HG03097 (cell line): ENCODE measurements at regions not wholly inside any gene's neighbourhood (a gene's known extent, or its start where the extent isn't known, plus 50 kb on each side); places are given as distances from the start of the nearest gene placed in this dataset.
A peak's percentile ranks its signal among the peaks of the same experiment; 100 is the strongest.

Experiments used
- ATAC-seq: cut with Tn5 transposase; IDR thresholded peaks from one replicate; pipeline ENCODE4 v1.9.1; 2021; ENCODE audit not compliant: unreplicated experiment, low FRiP score

DNA sequence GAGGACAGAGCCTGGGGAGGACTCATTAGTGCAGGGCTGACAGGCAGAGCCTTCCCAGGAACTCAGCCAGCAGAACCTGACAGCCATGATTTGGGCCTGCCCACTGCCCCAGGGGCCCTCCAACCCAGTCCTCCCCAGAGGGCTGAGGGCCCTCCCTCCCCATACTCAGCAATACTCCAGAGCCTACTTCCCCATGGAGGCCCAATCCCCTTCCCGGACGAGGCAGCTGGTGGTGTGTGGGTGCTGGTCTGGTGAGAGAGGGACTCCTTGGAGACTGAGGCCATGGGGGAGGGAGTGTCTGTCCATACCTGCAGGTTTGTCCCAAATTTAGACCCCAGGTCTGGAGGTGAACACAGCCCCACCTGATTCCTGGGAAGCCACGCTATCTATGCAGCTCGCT lies 120.9 kb upstream of the MLN start:
- ATAC-seq, result no peak

DNA sequence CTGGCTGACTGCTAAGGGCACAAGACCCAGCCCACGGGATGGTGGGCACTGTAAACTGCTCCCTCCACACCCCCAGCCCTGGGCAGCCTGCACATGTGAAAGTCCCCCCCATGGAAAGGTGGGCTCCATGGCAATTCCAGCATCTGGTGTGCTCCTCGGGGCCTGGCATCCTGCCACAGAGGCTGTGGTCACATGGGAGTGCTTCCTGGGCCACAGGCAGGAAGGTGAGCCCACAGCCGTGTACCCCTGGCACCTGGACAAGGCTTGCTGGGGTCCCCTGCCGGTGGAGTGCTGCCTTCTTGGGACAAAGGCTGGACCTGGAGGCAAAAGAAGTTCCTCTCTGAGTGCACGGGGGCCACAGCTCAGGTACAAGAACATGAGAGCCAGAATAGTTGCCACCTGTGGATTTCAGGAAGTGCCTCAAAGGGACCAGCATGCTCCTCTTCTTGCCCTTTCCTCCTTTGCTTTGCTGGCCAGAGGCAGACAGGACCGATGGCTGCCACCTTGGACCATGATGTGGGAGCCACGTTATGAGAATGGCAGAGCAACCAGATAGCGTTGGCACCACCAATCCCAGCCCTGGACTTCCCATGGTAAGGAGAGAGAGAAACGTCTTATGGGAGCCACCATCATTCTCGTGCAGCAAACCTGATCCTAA lies 120.2 kb upstream of the MLN start:
- ATAC-seq, result no peak

DNA sequence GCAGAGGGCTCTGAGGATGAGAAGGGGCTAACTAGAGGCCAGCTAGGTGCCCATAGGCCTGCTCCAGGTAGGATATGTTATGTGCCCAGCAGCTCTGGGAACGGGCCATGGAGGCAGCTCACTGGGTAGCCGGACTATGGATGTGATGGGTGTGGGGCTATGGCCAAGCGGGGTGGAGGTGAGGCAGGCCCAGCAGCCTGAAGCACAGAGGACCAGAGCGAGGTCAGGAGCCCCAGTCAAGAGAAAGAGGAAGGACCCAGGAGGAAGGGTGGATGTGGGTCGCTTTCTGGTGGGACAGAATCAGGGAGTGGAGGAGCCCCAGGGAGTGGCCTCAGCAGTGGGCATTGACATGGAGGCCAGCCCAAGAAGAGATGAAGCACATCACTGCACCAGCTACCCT lies 117.9 kb upstream of the MLN start:
- no peak for ATAC-seq

DNA sequence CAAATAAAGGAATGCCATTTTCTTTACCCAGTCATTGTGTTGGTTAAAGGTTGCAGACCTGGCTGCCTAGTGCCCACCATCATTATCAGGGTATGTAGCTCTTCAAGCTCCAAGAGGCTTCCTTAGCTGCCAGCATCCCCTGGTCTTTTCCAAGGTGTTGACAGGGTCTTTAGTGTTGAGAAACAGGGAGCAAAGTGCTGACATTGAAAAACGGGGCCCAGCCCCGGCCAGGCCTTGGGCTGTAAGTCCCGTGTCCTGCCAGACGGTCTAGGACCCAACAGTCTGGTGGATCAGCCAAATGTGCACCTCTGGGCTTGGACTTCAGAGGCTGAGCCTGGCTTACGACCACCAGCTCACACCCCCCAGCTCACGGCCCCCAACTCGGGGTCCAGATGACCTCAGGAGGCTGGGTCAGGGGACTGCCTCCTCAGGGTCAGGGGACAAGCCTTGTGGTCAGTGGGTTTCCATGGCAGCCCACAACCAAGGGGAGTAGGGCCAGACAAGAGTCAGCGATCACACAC lies 114.4 kb upstream of the MLN start:
- ATAC-seq, result no peak

DNA sequence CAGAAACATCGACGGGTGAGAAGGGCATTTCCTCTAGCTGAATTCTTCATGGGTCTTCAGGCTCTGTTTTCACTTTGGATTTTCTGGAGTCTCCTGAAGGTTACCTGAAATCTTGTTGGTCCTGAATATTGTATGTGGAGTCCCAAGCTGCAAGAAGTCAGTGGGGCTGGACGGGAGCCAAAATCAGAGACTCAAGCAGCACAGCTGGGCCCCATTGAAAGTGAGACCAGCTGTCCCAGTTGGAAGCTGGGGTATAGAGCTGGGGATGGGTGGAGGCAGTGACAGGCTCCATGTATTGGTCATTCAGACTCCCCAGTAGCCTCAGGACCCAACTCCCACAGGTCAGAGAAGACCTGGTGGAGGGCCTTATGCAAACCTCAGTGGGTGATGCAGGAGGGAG lies 111.3 kb upstream of the MLN start:
- no peak for ATAC-seq

DNA sequence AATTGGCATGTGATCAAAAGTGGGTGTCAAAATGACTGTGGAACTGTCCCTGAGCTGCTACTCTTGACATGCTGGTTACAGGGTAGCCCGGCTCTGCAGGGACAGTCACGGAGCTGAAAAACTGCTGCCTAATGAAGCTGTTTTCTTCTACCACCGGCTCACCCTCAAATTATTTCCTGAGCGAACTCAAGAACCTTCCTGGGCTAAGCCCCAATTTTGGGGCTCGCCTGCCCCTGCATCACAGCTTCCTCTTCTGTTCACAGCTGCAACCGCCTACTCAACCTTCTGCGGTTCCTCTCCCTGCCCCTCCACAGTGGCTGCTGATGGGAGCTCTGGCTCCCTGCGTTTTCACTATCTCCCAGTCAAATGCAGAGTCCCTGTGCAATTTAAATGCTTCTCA lies 110.8 kb upstream of the MLN start:
- ATAC-seq, result no peak

DNA sequence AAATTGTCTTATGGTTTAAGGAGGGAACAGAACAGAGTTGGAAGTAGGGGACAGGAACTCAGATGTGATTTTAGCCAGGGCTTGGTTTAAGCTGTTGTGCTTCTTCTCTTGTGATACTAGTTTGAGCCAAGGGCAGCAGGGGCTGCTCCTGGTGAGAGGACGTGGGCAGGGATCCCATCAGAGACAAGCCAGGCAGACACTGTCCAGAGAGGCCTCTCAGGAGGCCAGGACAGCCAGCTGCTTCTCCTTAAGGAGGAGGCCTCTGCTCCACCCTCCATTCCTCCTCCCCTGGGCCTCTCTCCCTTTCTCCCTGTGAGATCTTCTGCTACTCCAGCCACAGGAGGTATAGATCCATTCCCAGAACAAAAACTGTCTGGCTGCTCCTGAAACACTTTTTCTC lies 108.4 kb upstream of the MLN start:
- ATAC-seq, result no peak

DNA sequence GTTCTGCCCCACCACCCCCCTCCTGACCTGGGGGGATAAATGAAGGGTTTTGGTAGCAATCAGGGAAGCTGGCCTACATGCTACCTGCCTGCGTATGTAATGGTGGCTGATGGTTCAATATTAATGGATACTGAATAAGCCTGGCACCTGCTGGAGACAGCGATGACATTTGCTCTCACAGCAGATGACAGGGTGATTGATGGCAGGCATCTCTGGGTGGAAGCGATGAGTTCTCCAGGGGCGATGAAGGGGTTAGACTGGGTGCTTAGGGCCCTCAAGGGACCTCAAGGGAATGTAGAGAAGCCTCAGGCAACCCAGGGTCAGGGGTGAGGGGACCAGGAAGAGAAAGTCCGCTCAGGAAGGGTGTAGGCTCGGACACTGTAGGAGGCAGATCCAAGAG lies 107.7 kb upstream of the MLN start:
- ATAC-seq, result no peak

DNA sequence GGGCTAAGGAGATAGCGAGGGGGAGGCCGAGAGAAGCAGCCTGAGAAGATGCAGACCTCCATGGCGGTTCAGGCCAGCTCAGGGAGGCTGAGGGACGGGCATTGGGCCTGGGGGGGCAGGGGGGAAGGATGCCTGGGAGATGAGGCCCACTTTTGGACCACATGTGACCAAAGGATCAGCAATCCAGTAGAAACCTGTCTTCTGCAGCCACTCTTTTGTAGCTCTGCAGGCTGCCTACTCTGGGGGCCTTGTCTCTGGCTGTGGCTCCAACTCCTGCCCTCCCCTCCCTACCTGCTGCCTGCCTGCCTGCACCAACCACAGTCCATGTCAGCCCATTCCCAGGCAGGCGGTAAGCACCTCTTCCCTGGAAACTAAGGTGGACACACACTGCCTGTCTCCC lies 106.8 kb upstream of the MLN start:
- ATAC-seq, result no peak

DNA sequence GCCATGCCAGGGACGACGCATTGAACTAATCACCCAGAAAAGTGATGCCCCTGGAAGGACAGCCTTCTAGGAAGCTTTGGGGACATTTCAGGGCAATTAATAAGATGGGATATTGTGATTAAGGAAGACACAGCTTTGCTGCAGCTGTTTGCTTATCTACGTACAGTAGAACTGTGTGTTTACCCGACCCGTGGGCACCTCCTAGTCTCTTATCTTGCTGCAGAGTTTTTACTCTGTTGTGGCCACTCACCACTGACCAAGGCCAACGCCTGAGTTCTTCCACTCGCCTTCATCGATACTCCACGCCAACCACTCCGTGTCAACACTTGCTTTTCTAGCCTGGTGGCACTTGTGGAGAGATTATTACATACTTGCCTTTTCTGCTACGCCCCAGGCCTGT lies 105.9 kb upstream of the MLN start:
- ATAC-seq, result no peak

DNA sequence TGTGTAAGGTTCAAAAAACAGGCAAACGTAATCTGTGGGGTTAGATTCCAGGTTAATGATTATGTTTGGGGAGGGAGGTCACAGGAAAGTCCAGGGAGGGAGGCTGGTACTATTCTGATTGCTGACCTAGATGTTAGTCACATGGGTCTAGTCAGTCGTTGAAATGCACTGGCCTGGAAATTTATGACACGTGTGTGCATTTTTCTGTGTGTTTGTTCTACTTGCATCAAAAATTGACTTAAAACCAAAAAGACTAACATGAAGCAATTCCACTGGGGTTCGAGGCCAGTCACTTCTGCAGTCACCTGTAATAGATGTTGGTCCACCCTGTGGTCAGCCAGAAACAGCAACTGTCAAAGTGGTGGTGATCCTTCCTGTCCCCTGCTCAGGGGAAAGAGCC lies 104.2 kb upstream of the MLN start:
- no peak for ATAC-seq

DNA sequence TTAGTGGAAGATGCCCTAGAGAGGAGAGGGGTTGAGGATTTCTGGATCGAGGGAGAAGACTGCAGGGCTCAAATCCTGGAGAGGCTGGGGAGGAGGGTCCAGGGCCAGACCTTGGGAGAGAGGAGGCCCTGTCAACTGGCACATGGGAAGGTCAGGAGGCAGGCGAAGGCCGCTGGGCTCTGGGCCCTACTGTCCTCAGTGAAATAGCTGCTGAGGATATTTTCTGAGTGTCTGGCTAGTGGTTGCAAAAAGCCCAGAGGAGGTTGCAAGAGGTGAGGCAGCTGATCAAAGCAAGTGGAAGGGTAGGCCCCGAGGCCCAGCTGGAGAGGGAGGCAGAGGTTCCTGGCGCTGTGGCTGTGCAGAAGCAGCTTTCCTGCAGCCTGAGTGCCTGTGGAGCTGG lies 103.4 kb upstream of the MLN start:
- no peak for ATAC-seq

DNA sequence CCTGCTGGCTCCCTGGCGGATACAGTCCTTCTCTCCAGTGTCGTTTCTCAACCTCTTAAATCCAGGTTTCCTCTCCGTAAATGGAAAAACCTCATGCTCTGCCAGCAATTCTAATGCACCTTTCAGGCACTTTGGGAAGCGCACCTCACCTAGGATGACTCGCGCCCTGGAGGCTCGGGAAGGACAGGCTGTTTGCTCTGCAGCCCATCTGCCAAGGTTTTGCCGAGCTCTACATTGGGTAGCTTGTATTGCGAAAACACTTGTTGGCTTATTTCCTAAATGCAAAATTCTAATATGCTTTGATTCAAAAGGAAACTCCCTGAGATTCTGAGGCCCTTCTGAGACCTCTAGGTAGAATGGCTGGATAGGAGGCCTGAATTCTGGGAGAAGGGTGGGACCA lies 102.6 kb upstream of the MLN start:
- no peak for ATAC-seq

DNA sequence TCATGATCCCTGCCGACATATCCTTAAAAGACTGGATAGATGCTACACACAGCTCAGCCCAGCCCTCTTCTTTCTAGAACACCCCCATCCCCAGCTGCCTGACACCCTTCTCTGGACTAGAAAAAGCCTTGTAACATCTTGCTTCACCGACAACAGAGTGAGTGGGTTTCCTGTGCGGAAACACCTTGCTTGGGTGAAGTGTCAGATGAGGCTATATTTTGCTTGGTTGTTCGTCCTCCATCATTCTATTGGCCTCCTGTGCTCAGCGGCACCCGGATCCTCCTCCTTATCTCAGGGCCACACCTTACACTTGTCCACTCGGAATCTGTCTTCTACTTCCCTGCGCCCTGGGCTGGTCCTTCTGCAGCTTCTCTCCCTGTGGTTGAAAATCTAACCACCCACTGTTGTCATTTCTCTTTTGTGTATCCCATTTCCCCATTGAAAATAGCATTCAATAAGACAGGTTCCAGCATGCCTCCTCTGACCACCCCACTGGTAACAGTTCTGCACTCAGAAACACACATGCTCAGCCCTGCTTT lies 101.3 kb upstream of the MLN start:
- ATAC-seq, result no peak

DNA sequence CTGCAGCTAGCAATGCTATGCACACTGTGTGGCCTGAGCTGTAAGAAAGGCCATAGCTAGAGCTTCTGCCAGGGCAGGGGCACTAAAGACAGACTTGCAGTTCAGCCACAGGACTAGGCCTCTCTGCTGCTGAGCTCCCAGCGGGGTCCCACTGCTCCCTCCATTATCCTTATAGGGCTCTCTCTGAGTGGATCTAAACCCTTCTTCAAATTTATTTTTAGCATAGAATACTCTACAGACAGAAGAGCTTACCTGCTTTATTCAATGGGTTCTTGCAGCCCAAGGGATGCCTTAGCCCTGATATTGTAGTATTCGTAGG lies 100.9 kb upstream of the MLN start:
- no peak for ATAC-seq

DNA sequence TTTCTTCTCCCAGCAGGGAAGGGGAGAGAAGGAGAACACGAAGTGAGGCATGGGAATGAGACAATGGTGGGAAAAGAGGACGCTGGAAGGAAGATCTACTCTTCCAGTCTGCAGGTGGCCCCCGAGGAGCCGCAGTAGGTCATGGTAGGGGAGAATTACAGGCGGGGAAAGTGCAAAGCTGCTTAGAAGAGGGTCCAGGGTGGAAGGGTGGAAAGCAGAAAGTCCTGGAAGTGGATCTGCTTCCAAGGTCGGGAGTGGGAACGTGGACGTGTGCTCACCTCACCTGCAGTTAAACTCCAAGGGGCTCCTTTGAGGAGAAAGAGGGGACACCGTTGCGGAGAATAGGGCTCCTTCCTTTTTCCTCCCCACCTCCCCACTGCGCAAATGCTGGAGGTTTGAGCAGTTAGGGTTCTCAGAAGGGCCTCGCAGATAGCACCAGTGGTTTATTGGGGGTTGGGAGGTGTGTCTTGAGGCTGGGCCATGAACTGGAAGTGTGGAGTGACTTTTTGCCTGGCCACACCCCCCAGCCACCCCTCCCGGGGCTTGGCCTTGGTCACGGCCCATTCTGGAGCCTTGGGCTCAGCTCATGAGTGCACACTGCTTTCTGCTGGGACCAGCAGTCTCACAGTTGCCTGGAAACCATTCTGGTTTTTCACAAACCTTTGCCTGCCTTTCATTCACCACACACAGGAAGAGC lies 100.4 kb upstream of the MLN start:
- ATAC-seq, result peak; percentile 56

DNA sequence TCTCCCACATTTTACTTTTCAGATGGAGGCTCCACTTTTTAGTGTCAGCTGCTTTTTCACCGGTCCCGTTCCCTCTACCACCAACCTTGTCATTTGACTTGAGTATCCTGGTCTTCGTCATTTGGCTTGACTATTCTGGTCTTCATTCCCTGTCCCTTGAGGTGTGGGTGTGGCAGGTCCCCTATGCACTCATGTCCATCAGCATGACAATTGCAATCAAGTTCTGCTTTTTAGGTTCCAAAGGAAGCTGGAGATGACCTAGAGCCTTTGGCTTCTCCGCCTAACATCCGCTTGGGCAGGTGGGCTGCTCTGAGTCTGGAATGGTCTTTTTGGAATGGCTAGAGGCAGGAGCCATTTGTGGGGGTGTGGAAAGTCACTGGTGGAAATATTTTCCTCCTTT lies 99.8 kb upstream of the MLN start:
- ATAC-seq, result no peak

DNA sequence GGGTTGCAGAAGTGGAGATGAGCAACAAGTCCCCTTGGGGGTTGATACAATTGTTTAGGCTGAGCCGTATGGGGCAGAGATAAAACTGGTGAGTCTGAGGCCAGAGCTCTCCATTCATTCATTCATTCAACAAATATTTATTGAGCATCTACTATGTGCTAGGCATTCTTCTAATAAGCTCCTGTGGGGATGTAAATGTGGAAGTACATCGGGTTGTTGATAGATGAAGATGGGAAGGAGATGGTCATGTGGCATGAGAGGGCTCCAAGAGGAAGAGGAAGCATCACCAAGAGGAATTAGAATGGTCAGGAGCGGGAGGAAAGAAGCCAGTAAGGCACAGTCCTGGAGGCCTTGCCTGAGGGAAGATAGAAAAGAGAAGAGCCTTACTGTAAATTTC lies 98.7 kb upstream of the MLN start:
- no peak for ATAC-seq

DNA sequence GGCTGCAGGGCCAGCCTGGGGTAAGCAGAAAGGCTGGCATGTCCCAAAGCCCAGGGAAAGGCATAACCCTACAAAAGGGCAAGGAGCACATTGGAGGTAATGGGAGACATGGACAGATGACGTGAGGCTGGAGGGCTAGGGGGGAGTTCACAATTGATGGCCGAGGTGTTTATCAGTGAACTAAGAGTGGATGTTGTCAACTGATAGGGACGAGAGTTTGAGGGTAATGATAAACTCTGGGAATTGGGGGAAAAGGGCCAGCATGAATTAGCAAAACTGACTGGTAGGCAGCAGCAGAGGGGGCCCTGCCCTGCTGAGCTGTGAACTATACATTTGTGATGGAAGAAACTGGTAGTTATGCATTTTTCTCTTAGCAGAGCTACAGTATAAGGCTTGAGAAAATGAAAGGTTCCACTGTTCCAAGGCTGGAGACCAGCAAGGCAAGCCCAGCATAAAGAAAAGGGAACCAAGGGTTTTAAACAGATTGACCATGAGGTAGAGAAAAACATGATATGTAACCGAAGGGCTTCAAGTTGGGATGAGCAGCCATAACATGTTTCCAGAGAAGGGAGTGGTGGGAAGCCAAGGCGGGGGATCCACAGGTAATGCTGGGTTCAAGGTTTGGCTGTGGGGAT lies 98.1 kb upstream of the MLN start:
- no peak for ATAC-seq

DNA sequence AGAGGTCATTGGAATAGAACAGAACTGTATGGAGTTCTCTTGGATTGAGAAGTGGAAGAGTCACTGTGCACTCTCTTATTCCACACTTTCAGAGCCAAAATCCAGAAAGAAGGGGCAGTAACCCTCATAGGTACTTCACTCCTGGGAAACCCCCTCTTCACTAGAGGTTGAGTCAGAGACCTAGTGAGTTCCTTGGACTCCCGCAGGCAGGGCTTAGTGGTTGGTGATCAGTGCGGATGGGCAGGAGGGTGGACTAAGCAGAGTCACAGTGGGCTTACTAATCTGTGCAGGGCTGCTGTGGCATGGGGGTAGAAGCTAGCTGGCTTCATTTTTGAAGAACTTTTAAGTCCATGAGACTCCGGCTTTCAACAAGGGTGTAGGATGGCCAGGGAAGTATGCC lies 95.0 kb upstream of the MLN start:
- no peak for ATAC-seq

DNA sequence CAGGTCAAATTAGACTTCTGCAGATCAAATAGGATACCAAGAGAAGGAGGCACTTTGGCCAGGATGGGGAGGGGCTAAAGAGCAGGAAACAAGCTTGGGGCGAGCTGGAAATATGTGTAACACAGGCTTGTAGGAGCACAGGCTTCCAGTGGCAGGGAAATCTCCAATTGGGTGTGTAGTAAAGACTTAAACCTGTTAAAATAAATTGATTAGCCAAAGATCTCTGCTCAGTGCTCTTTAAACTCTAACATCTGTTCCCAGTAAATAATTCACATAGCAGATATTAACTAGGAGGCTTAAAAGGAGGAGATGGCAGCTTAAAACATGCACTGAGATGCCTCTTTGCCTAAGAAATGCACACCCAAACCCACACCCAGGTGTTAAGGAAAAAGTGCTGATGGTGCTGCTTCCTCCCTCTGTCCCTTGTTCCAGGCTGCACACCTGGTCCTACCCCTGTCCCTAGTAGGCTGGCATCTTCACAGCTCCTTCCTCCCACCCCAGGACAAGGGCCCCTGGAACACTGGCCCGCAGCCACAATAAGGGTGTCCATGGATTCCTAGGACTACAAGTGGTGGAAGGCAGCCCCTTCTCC lies 93.5 kb upstream of the MLN start:
- ATAC-seq, result no peak
